HCT116 (cell line): ENCODE measurements at regions not wholly inside any gene's neighbourhood (a gene's known extent, or its start where the extent isn't known, plus 50 kb on each side); places are given as distances from the start of the nearest gene placed in this dataset.

Source experiments
- ATAC-seq: fragments of 200-7000 bp; cut with Tn5 transposase; 2 replicates; pipeline ENCODE4 v1.9.1; 2020; ENCODE audit warnings: mild to moderate bottlenecking, moderate library complexity
- BruUV-seq: library from RNA; stranded (reverse); fragments of 400-500 nt; replicated peaks from 2 replicates; lab custom pipeline; 2021; lab: Mats Ljungman, UMichigan
- CTCF ChIA-PET: fragments of 300-600 bp; sonication (Branson Sonifier 250); formaldehyde crosslinking; loops from one replicate; lab custom pipeline; 2021; ENCODE audit warnings: antibody characterized with exemption; lab: Charles Lee
- POLR2A ChIA-PET: fragments of 300-600, 350-600 bp; sonication (Branson Sonifier 250); formaldehyde crosslinking; loops from one replicate; lab custom pipeline; 2021; ENCODE audit warnings: antibody characterized with exemption; lab: Charles Lee
- RAD21 ChIA-PET, 2 experiments: fragments of 300-600 bp; sonication (Branson Sonifier 250); formaldehyde crosslinking; loops; one replicate each; lab custom pipeline; 2023; ENCODE audit warnings: low total read pairs in 2 of 2; ENCODE audit not compliant: uncharacterized antibody in 2 of 2, unreplicated experiment in 2 of 2, low non-redundant PET in 1 of 2; lab: Charles Lee
- DNase-seq: peaks from one replicate; pipeline ENCODE4 v3.0.0-alpha.2; 2010; ENCODE audit warnings: low read depth, low spot score
- H2AFZ ChIP-seq: fragments of 200-600 bp; shearing (Covaris generic), sonication (generic); 2 replicates; pipeline ENCODE4 v1.6.1; 2017; ENCODE audit warnings: low read depth, mixed run types, mixed read lengths, antibody characterized with exemption, low read length; ENCODE audit not compliant: poor library complexity, severe bottlenecking
- H3K27ac ChIP-seq: 2 replicates; pipeline ENCODE4 v1.5.1; 2012; ENCODE audit warnings: low read depth, low read length
- H3K27me3 ChIP-seq: fragments of 200-600 bp; sonication (generic); 2 replicates; pipeline ENCODE4 v1.6.1; 2016; ENCODE audit warnings: mixed run types, low read length, mixed read lengths; ENCODE audit not compliant: insufficient read depth
- H3K36me3 ChIP-seq, 2 experiments: fragments of 200-500 bp in 1 of 2; fragments of 200-600 bp in 1 of 2; sonication (Bioruptor generic) in 1 of 2; sonication (generic) in 1 of 2; 2 replicates each; pipeline versions ENCODE4 v1.5.1 to v1.6.1; 2014 to 2016; ENCODE audit warnings: low read length in 2 of 2, inconsistent platforms in 1 of 2, mixed read lengths in 1 of 2, mixed run types in 1 of 2; ENCODE audit not compliant: insufficient read depth in 2 of 2, control insufficient read depth in 1 of 2
- H3K4me1 ChIP-seq, 2 experiments: fragments of 200-600 bp in 1 of 2; sonication (generic) in 1 of 2; 2 replicates each; pipeline versions ENCODE4 v1.5.1 to v1.6.1; 2012 to 2017; ENCODE audit warnings: low read length in 2 of 2, inconsistent platforms in 1 of 2, mild to moderate bottlenecking in 1 of 2, mixed read lengths in 1 of 2, mixed run types in 1 of 2, moderate library complexity in 1 of 2; ENCODE audit not compliant: insufficient read depth in 2 of 2, control insufficient read depth in 1 of 2
- H3K4me2 ChIP-seq: fragments of 200-600 bp; sonication (generic); 2 replicates; pipeline ENCODE4 v1.6.1; 2017; ENCODE audit warnings: mixed run types, low read length, mixed read lengths
- H3K4me3 ChIP-seq, 2 experiments: fragments of 200-600 bp in 1 of 2; sonication (generic) in 1 of 2; replicated peaks in 1 of 2; 2 replicates each; pipeline ENCODE4 v1.5.1; 2011 to 2016; ENCODE audit warnings: low read length in 2 of 2, control low read depth in 1 of 2, low read depth in 1 of 2, mild to moderate bottlenecking in 1 of 2, mixed read lengths in 1 of 2, mixed run types in 1 of 2
- H3K79me2 ChIP-seq: fragments of 200-600 bp; sonication (generic); 2 replicates; pipeline ENCODE4 v1.6.1; 2017; ENCODE audit warnings: mild to moderate bottlenecking, mixed run types, low read length, moderate library complexity, mixed read lengths; ENCODE audit not compliant: insufficient read depth
- H3K9ac ChIP-seq: fragments of 200-600 bp; sonication (generic); 2 replicates; pipeline ENCODE4 v1.6.1; 2016; ENCODE audit warnings: low read length, mixed read lengths
- H3K9me2 ChIP-seq: fragments of 200-600 bp; sonication (generic), shearing (Covaris generic); 2 replicates; pipeline ENCODE4 v1.6.1; 2017; ENCODE audit warnings: mixed run types, mild to moderate bottlenecking, moderate library complexity; ENCODE audit not compliant: insufficient read depth
- H3K9me3 ChIP-seq, 2 experiments: fragments of 200-500 bp in 1 of 2; fragments of 200-600 bp in 1 of 2; sonication (Bioruptor generic) in 1 of 2; sonication (generic) in 1 of 2; 2 replicates each; pipeline ENCODE4 v1.6.1; 2014 to 2017; ENCODE audit warnings: low read length in 2 of 2, mixed read lengths in 2 of 2, inconsistent platforms in 1 of 2, low read depth in 1 of 2, mild to moderate bottlenecking in 1 of 2, mixed run types in 1 of 2, moderate library complexity in 1 of 2; ENCODE audit not compliant: control insufficient read depth in 1 of 2, insufficient read depth in 1 of 2
- H4K20me1 ChIP-seq: fragments of 200-600 bp; sonication (generic), shearing (Covaris generic); 2 replicates; pipeline ENCODE4 v1.6.1; 2017; ENCODE audit warnings: mixed run types, mild to moderate bottlenecking, moderate library complexity; ENCODE audit not compliant: insufficient read depth
- CBX3 ChIP-seq: IDR thresholded peaks from 2 replicates; pipeline ENCODE4 v1.6.1; 2012; ENCODE audit warnings: low read depth
- CEBPB ChIP-seq: IDR thresholded peaks from 2 replicates; pipeline ENCODE4 v1.6.1; 2012; ENCODE audit warnings: low read depth
- EGR1 ChIP-seq: IDR thresholded peaks from 2 replicates; pipeline ENCODE4 v1.6.1; 2012; ENCODE audit warnings: low read depth
- EZH2 ChIP-seq: fragments of 200-600 bp; sonication (generic); IDR thresholded peaks from 2 replicates; pipeline ENCODE4 v1.6.1; 2017; ENCODE audit warnings: antibody characterized with exemption, mixed run types
- JUND ChIP-seq: IDR thresholded peaks from 2 replicates; pipeline ENCODE4 v1.6.1; 2012
- POLR2A ChIP-seq: IDR thresholded peaks from 2 replicates; pipeline ENCODE4 v1.7.0; 2011; ENCODE audit warnings: borderline replicate concordance; ENCODE audit not compliant: insufficient read depth, insufficient read length; ENCODE audit errors: extremely low read depth
- SIN3A ChIP-seq: IDR thresholded peaks from 2 replicates; pipeline ENCODE4 v1.6.1; 2012; ENCODE audit warnings: low read depth
- SRF ChIP-seq: IDR thresholded peaks from 2 replicates; pipeline ENCODE4 v1.6.1; 2012; ENCODE audit warnings: low read depth
- TCF7L2 ChIP-seq: IDR thresholded peaks from 2 replicates; pipeline ENCODE4 v1.7.0; 2011; ENCODE audit warnings: borderline replicate concordance, inconsistent platforms; ENCODE audit not compliant: insufficient read depth, insufficient read length; ENCODE audit errors: extremely low read depth
- YY1 ChIP-seq: IDR thresholded peaks from 2 replicates; pipeline ENCODE4 v1.6.1; 2011; ENCODE audit warnings: low read length, low read depth, moderate library complexity, mild to moderate bottlenecking; ENCODE audit not compliant: insufficient replicate concordance; ENCODE audit errors: extremely low read depth
- intact Hi-C: fragments of 100-400 bp; cut with micrococcal nuclease; formaldehyde crosslinking; loops from 2 replicates; pipeline ENCODE4 v1.10.0; 2022
- TF ChIP-seq, protein P1 (sequence below): IDR thresholded peaks from 2 replicates; pipeline ENCODE4 v1.6.1; 2012
- TF ChIP-seq, protein P2 (sequence below), 3 experiments: fragments of 200-600 bp in 1 of 3; sonication (generic) in 1 of 3; IDR thresholded peaks in 2 of 3; conservative IDR thresholded peaks in 1 of 3; 2 replicates each; pipeline ENCODE4 v1.5.1; 2012 to 2017; ENCODE audit warnings: low read depth in 2 of 3, low read length in 2 of 3, antibody characterized with exemption in 1 of 3, borderline replicate concordance in 1 of 3, control low read depth in 1 of 3, mild to moderate bottlenecking in 1 of 3, mixed read lengths in 1 of 3, mixed run types in 1 of 3, moderate library complexity in 1 of 3; ENCODE audit not compliant: insufficient read depth in 1 of 3

DNA sequence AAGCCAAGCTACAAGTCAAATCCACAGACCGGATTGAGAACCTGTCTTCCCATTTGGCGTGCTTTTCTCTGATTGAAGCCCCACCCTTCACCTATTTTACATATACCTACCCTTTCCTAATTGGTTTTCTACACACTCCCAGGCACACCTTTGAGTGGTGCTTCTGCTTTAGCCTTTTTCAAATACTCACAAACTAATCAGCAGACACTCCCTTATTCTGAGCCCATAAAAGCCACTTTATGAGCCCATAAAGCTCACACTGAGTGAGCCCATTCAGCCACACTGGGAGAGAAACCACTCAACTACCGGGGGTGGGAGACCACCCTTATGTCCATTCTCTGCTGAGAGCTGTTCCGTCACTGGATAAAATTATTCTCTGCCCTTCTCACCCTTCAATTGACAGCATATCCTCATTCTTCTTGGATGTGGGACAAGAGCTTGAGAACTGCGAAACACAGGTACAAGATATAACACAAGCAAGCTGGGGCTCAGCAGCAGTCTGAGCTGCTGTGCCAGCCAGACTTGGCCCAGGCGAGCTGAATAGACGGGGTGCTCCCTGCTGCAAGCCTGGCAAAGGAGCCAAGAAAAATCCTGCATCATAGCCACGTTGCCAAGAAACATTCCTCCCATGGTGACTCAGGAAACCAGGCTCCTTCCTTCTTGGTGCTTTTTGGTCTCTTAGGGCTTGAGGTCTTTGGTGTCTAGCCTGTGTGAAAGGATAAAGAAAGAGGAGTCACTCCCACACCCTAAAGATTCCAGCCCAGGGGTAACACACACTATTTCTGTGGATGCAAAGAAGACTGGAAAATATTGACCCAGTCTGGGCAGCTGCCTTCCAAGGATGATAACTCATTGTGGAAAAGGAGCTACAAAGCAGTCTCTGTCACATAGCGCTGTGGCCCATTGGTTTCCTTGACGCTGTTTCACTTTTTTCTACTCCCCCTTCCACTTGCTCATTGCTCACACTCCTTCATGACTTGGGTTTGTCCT, 609.7 kb downstream of the MCTP2 start:
- no peaks in the 10 kb centered on the region for H3K9me2 ChIP-seq
- no peaks in the 10 kb centered on the region for H3K79me2 ChIP-seq
- no peak overlapping the region for H3K4me3 ChIP-seq
- ATAC-seq, result no peak
- intact Hi-C loops, result no loop called here
- ChIA-PET CTCF (no interaction called here), RAD21 (no interaction called here), POLR2A (no interaction called here)
- H3K9me3 ChIP-seq, result peaks cover 0 to 6% of the 10 kb centered on the region in 2 experiments; a peak in 1 of 4 replicates
- no peaks in the 10 kb centered on the region for H3K36me3 ChIP-seq
- TF ChIP-seq TCF7L2 (no peak), POLR2A (no peak), JUND (no peak), EGR1 (no peak), SIN3A (no peak), CBX3 (no peak), EZH2 (no peak), CEBPB (no peak), SRF (no peak)
- TF ChIP-seq, protein P1, sequence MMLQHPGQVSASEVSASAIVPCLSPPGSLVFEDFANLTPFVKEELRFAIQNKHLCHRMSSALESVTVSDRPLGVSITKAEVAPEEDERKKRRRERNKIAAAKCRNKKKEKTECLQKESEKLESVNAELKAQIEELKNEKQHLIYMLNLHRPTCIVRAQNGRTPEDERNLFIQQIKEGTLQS, result no peak
- no peaks in the 10 kb centered on the region for H3K4me1 ChIP-seq
- H3K27me3 ChIP-seq, result no peaks in the 10 kb centered on the region
- H4K20me1 ChIP-seq, result no peaks in the 10 kb centered on the region
- BruUV-seq, result no TSS peak
- no peak for DNase-seq
- H2AFZ ChIP-seq, result no peak overlapping the region
- no peak overlapping the region for H3K9ac ChIP-seq
- H3K4me2 ChIP-seq, result no peak overlapping the region
- no peak overlapping the region for H3K27ac ChIP-seq

DNA sequence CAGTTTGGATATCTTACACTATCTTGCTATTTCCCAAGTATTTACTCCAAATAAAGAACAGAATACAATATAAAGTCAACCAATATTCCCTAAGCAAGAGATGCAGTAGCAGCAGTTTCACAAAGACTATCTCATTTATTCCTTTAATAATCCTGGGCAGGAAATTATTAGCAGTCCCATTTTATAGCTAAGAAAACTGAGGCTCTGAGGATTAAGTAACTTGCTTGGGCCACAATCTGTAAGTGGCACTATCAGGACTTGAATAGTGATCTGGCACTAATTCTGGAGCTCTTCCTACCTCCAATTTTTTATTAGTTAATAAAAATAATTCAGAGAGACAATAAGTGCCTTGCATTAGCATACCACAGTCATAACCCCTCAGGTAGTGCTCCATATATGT, 611.7 kb downstream of the MCTP2 start:
- POLR2A ChIA-PET, result no interaction called here
- intact Hi-C loops, result no loop called here
- DNase-seq (no peak), ATAC-seq (no peak)
- Histone ChIP-seq H3K36me3 (no peaks in the 10 kb centered on the region), H3K27me3 (no peaks in the 10 kb centered on the region), H3K9ac (no peak overlapping the region), H3K27ac (no peak overlapping the region), H3K9me2 (no peaks in the 10 kb centered on the region), H3K4me3 (no peak overlapping the region), H3K4me2 (no peak overlapping the region), H3K79me2 (no peaks in the 10 kb centered on the region), H3K9me3 (peaks cover 0 to 6% of the 10 kb centered on the region in 2 experiments; a peak in 1 of 4 replicates), H3K4me1 (no peaks in the 10 kb centered on the region), H4K20me1 (no peaks in the 10 kb centered on the region), H2AFZ (no peak overlapping the region)
- no TSS peak for BruUV-seq
- CTCF ChIA-PET, result no interaction called here
- TF ChIP-seq, protein P2, sequence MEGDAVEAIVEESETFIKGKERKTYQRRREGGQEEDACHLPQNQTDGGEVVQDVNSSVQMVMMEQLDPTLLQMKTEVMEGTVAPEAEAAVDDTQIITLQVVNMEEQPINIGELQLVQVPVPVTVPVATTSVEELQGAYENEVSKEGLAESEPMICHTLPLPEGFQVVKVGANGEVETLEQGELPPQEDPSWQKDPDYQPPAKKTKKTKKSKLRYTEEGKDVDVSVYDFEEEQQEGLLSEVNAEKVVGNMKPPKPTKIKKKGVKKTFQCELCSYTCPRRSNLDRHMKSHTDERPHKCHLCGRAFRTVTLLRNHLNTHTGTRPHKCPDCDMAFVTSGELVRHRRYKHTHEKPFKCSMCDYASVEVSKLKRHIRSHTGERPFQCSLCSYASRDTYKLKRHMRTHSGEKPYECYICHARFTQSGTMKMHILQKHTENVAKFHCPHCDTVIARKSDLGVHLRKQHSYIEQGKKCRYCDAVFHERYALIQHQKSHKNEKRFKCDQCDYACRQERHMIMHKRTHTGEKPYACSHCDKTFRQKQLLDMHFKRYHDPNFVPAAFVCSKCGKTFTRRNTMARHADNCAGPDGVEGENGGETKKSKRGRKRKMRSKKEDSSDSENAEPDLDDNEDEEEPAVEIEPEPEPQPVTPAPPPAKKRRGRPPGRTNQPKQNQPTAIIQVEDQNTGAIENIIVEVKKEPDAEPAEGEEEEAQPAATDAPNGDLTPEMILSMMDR (IDR thresholded peaks at IDR 0.05 in 2 of 3, conservative IDR thresholded peaks at IDR 0.05 in 1 of 3; ENCODE audit: borderline replicate concordance in 1 of 3, insufficient read depth in 1 of 3, low read depth in 2 of 3, low read length in 2 of 3), result no peak
- no peak for TF ChIP-seq EGR1
- TF ChIP-seq SRF, result no peak
- TF ChIP-seq CBX3, result no peak
- TF ChIP-seq YY1, result no peak
- RAD21 ChIA-PET, result no interaction called here
